H1 (cell line): ENCODE measurements at regions not wholly inside any gene's neighbourhood (a gene's known extent, or its start where the extent isn't known, plus 50 kb on each side); places are given as distances from the start of the nearest gene placed in this dataset.

Experiments used
- CBX8 ChIP-seq: fragments of 300-800, 300-1000 bp; sonication (generic); IDR thresholded peaks from 2 replicates; pipeline ENCODE4 v1.7.1; 2016; ENCODE audit warnings: low read depth, low read length, borderline replicate concordance
- HDAC6 ChIP-seq: IDR thresholded peaks from one replicate; pipeline ENCODE4 v1.7.1; 2012; ENCODE audit warnings: low read depth, mild to moderate bottlenecking, inconsistent platforms, low read length, moderate library complexity
- SP4 ChIP-seq: IDR thresholded peaks from 2 replicates; pipeline ENCODE4 v1.6.1; 2012; ENCODE audit warnings: low read length, inconsistent platforms

DNA sequence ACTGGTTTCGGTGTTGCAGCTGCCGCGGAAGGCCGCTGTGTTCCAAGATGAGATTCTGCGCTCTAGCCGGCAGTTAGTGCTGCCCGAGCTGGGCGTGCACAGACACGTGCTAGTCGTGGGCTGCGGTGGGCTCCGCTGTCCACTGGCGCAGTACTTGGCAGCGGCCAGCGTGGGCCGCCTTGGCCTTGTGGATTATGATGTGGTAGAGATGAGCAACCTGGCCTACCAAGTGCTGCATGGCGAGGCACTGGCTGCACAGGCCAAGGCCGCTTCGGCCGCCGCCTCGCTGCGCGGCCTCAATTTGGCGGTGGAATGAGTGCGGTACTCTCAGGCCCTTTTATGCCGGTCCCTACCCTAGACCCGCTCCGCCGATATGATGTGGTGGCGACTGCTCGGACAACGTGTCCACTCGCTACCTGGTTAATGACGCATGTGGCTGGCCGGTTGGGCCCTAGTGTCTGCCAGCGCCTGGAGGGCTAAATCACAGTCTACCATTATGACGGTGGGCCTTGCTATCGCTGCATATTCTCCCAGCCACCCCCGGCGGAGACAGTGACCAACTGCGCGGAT, 102.2 kb downstream of the SNAPC1 start (continued):
- no peak for TF ChIP-seq HDAC6
- no peak for TF ChIP-seq SP4
- no peak for TF ChIP-seq CBX8
